ENCODE measurements at regions not wholly inside any gene's neighbourhood (a gene's known extent, or its start where the extent isn't known, plus 50 kb on each side); places are given as distances from the start of the nearest gene placed in this dataset.

GRCh38 chr14:29223947-29224346 lies 457.4 kb downstream of the FOXG1 start:
- Mint-ChIP-seq H3K9me3 (no peaks in the 10 kb centered on the region), H3K4me1 (no peaks in the 10 kb centered on the region), H3K27me3 (ENCODE audit: low read depth) (peaks cover 1% of the 10 kb centered on the region; the same call in 1 of the 2 replicates), H3K4me3 (no peak overlapping the region), H3K27ac (no peak overlapping the region), H3K36me3 (ENCODE audit: insufficient read depth in 1 of 3, low read depth in 3 of 3) (peaks cover 0 to 4% (median 0%) of the 10 kb centered on the region in 3 experiments; a peak in 1 of 7 replicates)
- no peak for DNase-seq
- no peak overlapping the region for H3K56ac ChIP-seq (ENCODE audit: insufficient read length, low read depth, low read length)
- H4K20me1 ChIP-seq (ENCODE audit: control insufficient read depth, insufficient read depth, insufficient read length) = no peaks in the 10 kb centered on the region
- H2BK20ac ChIP-seq (ENCODE audit: low read depth, low read length, poor library complexity, severe bottlenecking) = no peak overlapping the region
- no peak overlapping the region for H2AK5ac ChIP-seq (ENCODE audit: insufficient read length, low read length)
- H2BK12ac ChIP-seq (ENCODE audit: insufficient read length, low read depth, low read length) = no peak overlapping the region
- no peaks in the 10 kb centered on the region for H3K27me3 ChIP-seq (ENCODE audit: insufficient read depth, low read length)
- H3K4ac ChIP-seq (ENCODE audit: low read depth, low read length) = no peak overlapping the region
- no peak overlapping the region for H2AFZ ChIP-seq (ENCODE audit: low read length)
- no peaks in the 10 kb centered on the region for H3K79me2 ChIP-seq (ENCODE audit: insufficient read depth, low read length)
- H4K91ac ChIP-seq (ENCODE audit: insufficient read length, low read depth, low read length) = no peak overlapping the region
- H3K4me1 ChIP-seq (ENCODE audit: insufficient read depth, low read length) = no peaks in the 10 kb centered on the region
- H3K27ac ChIP-seq (ENCODE audit: insufficient read length, low read depth, low read length) = no peak overlapping the region
- no peaks in the 10 kb centered on the region for H3K79me1 ChIP-seq (ENCODE audit: insufficient read depth, low read depth, low read length, poor library complexity, severe bottlenecking)
- no peak overlapping the region for H2BK120ac ChIP-seq (ENCODE audit: low read depth, low read length, poor library complexity, severe bottlenecking)
- no peak overlapping the region for H3T11ph ChIP-seq (ENCODE audit: low read length)
- no peak overlapping the region for H3K4me2 ChIP-seq (ENCODE audit: insufficient read depth, insufficient read length, low read length)
- WGBS (ENCODE audit: extremely low coverage, insufficient read length, low lambda C conversion rate) = no CpG with 5 or more reads among the region's 3 CpGs
- H3K23me2 ChIP-seq (ENCODE audit: insufficient read length, low read depth, low read length, poor library complexity, severe bottlenecking) = no peaks in the 10 kb centered on the region
- no peak overlapping the region for H4K5ac ChIP-seq (ENCODE audit: insufficient read length, low read depth, low read length)
- no peak for TF ChIP-seq CTCF (conservative IDR thresholded peaks at IDR 0.05)
- no peak overlapping the region for H3K18ac ChIP-seq (ENCODE audit: insufficient read length, low read depth, low read length)
- no peak overlapping the region for H3K23ac ChIP-seq (ENCODE audit: insufficient read length, low read depth, low read length)
- no peak overlapping the region for H3K9ac ChIP-seq (ENCODE audit: extremely low read depth, insufficient read length, low read length)
- H4K8ac ChIP-seq (replicated peaks; ENCODE audit: insufficient read length, low read depth, low read length) = no peak overlapping the region
- no peak overlapping the region for H2BK15ac ChIP-seq (ENCODE audit: low read depth, low read length)
- no peak overlapping the region for H3K14ac ChIP-seq (ENCODE audit: insufficient read depth, low read length)
- no peak overlapping the region for H2BK5ac ChIP-seq (ENCODE audit: insufficient read length, low read length)
- H3K9me3 ChIP-seq (ENCODE audit: control insufficient read depth, low read depth, low read length) = no peaks in the 10 kb centered on the region

All from H9 (cell line).